OCI-LY3 (cell line): ENCODE measurements at regions not wholly inside any gene's neighbourhood (a gene's known extent, or its start where the extent isn't known, plus 50 kb on each side); places are given as distances from the start of the nearest gene placed in this dataset.
"Not testable (repeated sequence)": the region's sequence is repeated elsewhere in the genome, so short reads cannot be mapped to it uniquely, and the experiment has no call there.

Source experiments
- H2AFZ ChIP-seq: fragments of 200-600, 300-600 bp; shearing (Covaris generic); 2 replicates; pipeline ENCODE4 v1.6.0; 2014; ENCODE audit warnings: antibody characterized with exemption, low read depth, low read length
- H3K27ac ChIP-seq: fragments of 200-600, 300-600 bp; sonication (generic); 2 replicates; pipeline ENCODE4 v1.5.1; 2014; ENCODE audit warnings: mild to moderate bottlenecking, low read length, moderate library complexity, mixed read lengths
- H3K27me3 ChIP-seq: fragments of 200-600, 300-600 bp; sonication (generic); 2 replicates; pipeline ENCODE4 v1.6.1; 2014; ENCODE audit warnings: low read depth, low read length, mixed read lengths
- H3K36me3 ChIP-seq: fragments of 200-600, 300-600 bp; sonication (generic); replicated peaks from 2 replicates; pipeline ENCODE3; 2014; ENCODE audit warnings: low read depth, low read length, mixed read lengths
- H3K4me1 ChIP-seq: fragments of 300-600, 200-600 bp; sonication (generic); 2 replicates; pipeline ENCODE4 v1.6.1; 2014; ENCODE audit warnings: low read length, mixed read lengths
- H3K4me2 ChIP-seq: fragments of 200-600, 300-600 bp; sonication (generic); 2 replicates; pipeline ENCODE4 v1.6.1; 2014; ENCODE audit warnings: low read length, mixed read lengths
- H3K4me3 ChIP-seq: fragments of 300-600, 200-600 bp; sonication (generic); 2 replicates; pipeline ENCODE4 v1.5.1; 2014; ENCODE audit warnings: antibody characterized with exemption, mild to moderate bottlenecking, low read length, moderate library complexity
- H3K79me2 ChIP-seq: fragments of 300-600, 200-600 bp; shearing (Covaris generic); 2 replicates; pipeline ENCODE4 v1.6.1; 2014; ENCODE audit warnings: mild to moderate bottlenecking, low read length, mixed read lengths
- H3K9ac ChIP-seq: fragments of 300-600, 200-600 bp; shearing (Covaris generic); 2 replicates; pipeline ENCODE4 v1.6.0; 2014; ENCODE audit warnings: mild to moderate bottlenecking, low read length, moderate library complexity
- H3K9me3 ChIP-seq: fragments of 200-600, 300-600 bp; shearing (Covaris generic); 2 replicates; pipeline ENCODE4 v1.6.1; 2014; ENCODE audit warnings: low read length, mixed read lengths; ENCODE audit not compliant: insufficient read depth
- H4K20me1 ChIP-seq: fragments of 200-600, 300-600 bp; sonication (generic); 2 replicates; pipeline ENCODE4 v1.6.1; 2016; ENCODE audit warnings: low read length, mixed read lengths; ENCODE audit not compliant: insufficient read depth
- CTCF ChIP-seq: fragments of 200-600, 300-600 bp; sonication (generic); IDR thresholded peaks from 2 replicates; pipeline ENCODE4 v1.5.1; 2014; ENCODE audit warnings: antibody characterized with exemption, low read length, low read depth
- EZH2phosphoT487 ChIP-seq: fragments of 200-600 bp; shearing (Covaris generic); IDR thresholded peaks from 2 replicates; pipeline ENCODE4 v1.6.1; 2018; ENCODE audit warnings: antibody characterized with exemption, mixed run types, low read depth

GRCh38 chrX:66863721-66864120 is 224.8 kb upstream of the EDA2R start:
- no peak overlapping the region for H3K4me2 ChIP-seq
- no peak for TF ChIP-seq CTCF
- no peak for TF ChIP-seq EZH2phosphoT487
- no peaks in the 10 kb centered on the region for H3K36me3 ChIP-seq
- no peaks in the 10 kb centered on the region for H3K27me3 ChIP-seq
- no peak overlapping the region for H3K9ac ChIP-seq
- H3K27ac ChIP-seq = no peak overlapping the region
- no peak overlapping the region for H2AFZ ChIP-seq
- no peaks in the 10 kb centered on the region for H3K9me3 ChIP-seq
- no peaks in the 10 kb centered on the region for H3K79me2 ChIP-seq
- H3K4me3 ChIP-seq = no peak overlapping the region
- H4K20me1 ChIP-seq = no peaks in the 10 kb centered on the region
- no peaks in the 10 kb centered on the region for H3K4me1 ChIP-seq

GRCh38 chrX:66833426-66833825 is 194.5 kb upstream of the EDA2R start:
- peaks cover 4% of the 10 kb centered on the region; the same call in 1 of the 2 replicates for H3K4me1 ChIP-seq
- no peaks in the 10 kb centered on the region for H3K79me2 ChIP-seq
- H3K4me2 ChIP-seq = no peak overlapping the region
- no peaks in the 10 kb centered on the region for H3K27me3 ChIP-seq
- H3K9me3 ChIP-seq = no peaks in the 10 kb centered on the region
- no peak overlapping the region for H2AFZ ChIP-seq
- no peak for TF ChIP-seq CTCF
- TF ChIP-seq EZH2phosphoT487 = no peak
- no peak overlapping the region for H3K27ac ChIP-seq
- H3K9ac ChIP-seq = no peak overlapping the region
- H3K36me3 ChIP-seq = no peaks in the 10 kb centered on the region
- H4K20me1 ChIP-seq = no peaks in the 10 kb centered on the region
- no peak overlapping the region for H3K4me3 ChIP-seq

- no peaks in the 10 kb centered on the region for H3K9me3 ChIP-seq
- H3K4me1 ChIP-seq = no peaks in the 10 kb centered on the region
- no peak overlapping the region for H3K4me2 ChIP-seq
- no peaks in the 10 kb centered on the region for H3K79me2 ChIP-seq
- H3K4me3 ChIP-seq = no peak overlapping the region
- H3K27ac ChIP-seq = no peak overlapping the region
- no peak overlapping the region for H2AFZ ChIP-seq
- H4K20me1 ChIP-seq = no peaks in the 10 kb centered on the region
- TF ChIP-seq CTCF (no peak), EZH2phosphoT487 (no peak)
- no peaks in the 10 kb centered on the region for H3K27me3 ChIP-seq
- H3K9ac ChIP-seq = no peak overlapping the region
- H3K36me3 ChIP-seq = no peaks in the 10 kb centered on the region
Observed at GRCh38 chrX:66815227-66815626, 176.3 kb upstream of the EDA2R start.

- not testable (repeated sequence) for H3K4me3 ChIP-seq, H3K79me2 ChIP-seq
Observed at GRCh38 chrX:66794514-66794913, 155.6 kb upstream of the EDA2R start.

GRCh38 chrX:66766318-66766717 is 127.4 kb upstream of the EDA2R start:
- H3K9ac ChIP-seq = no peak overlapping the region
- no peak overlapping the region for H3K4me3 ChIP-seq
- H2AFZ ChIP-seq = no peak overlapping the region
- no peaks in the 10 kb centered on the region for H3K4me1 ChIP-seq
- H3K27me3 ChIP-seq = no peaks in the 10 kb centered on the region
- H3K9me3 ChIP-seq = no peaks in the 10 kb centered on the region
- no peaks in the 10 kb centered on the region for H3K79me2 ChIP-seq
- H3K4me2 ChIP-seq = no peak overlapping the region
- H3K27ac ChIP-seq = no peak overlapping the region
- no peaks in the 10 kb centered on the region for H4K20me1 ChIP-seq
- TF ChIP-seq EZH2phosphoT487 (no peak), CTCF (no peak)
- H3K36me3 ChIP-seq = no peaks in the 10 kb centered on the region

More at GRCh38 chrX:66794514-66794913, 155.6 kb upstream of the EDA2R start:
- not testable (repeated sequence) for H3K27ac ChIP-seq, H3K36me3 ChIP-seq, H3K4me2 ChIP-seq, H3K9ac ChIP-seq, H3K9me3 ChIP-seq, H2AFZ ChIP-seq, H3K27me3 ChIP-seq, H4K20me1 ChIP-seq, H3K4me1 ChIP-seq
